Stimulated activated effector memory CD8-positive, alpha-beta T cell treated with anti-CD3 and anti-CD28 coated beads, Interleukin-12 subunit alpha, Interleukin-12 subunit beta, amount 100 ng/mL, for 72 hours (primary cell): ENCODE measurements at regions not wholly inside any gene's neighbourhood (a gene's known extent, or its start where the extent isn't known, plus 50 kb on each side); places are given as distances from the start of the nearest gene placed in this dataset.

Source experiments
- ATAC-seq: fragments of 150-1000 bp; cut with Tn5 transposase; 2 replicates; pipeline ENCODE4 v1.10.0; 2021
- DNase-seq, 2 donors: peaks; one replicate each; pipeline ENCODE4 v3.0.0; 2021 to 2022; ENCODE audit warnings: low spot score in 2 of 2
- H3K27ac Mint-ChIP-seq: one replicate; pipeline ENCODE4 v1.8.0; 2022; ENCODE audit warnings: mild to moderate bottlenecking, mixed read lengths
- H3K36me3 Mint-ChIP-seq: one replicate; pipeline ENCODE4 v1.8.0; 2022; ENCODE audit warnings: mild to moderate bottlenecking, mixed read lengths
- H3K4me1 Mint-ChIP-seq: one replicate; pipeline ENCODE4 v1.8.0; 2022; ENCODE audit warnings: mixed read lengths
- H3K4me3 Mint-ChIP-seq: one replicate; pipeline ENCODE4 v1.8.0; 2022; ENCODE audit warnings: mild to moderate bottlenecking, mixed read lengths
- H3K9me3 Mint-ChIP-seq: one replicate; pipeline ENCODE4 v1.8.0; 2022; ENCODE audit warnings: mixed read lengths

DNA sequence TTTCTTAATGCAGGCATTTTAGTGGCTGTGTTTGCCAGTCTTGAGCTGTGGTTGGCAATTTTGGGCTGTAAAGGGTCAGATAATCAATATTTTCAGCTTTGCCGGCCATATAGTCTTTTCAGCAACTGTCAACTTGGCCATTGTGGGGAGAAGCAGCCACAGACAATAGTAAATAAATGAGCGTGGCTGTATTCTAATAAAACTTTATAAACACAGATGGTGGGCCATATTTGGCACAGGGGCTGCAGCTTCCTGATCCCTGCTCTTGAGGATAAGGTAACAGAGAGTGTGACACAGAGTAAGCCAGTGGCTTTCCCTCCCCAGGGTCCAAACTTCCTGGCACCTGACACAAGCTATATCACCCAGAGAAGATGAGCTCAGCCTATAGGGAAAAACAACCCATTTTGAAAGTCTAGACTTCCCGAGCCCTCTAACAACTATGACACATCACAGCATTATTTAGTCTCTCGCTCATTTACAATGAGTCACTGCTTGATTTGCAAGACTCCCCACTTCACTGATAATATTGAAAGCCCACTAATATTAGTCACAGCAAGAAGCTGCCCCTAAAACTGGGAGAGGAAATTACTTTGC is 163.1 kb upstream of the TMPO start:
- DNase-seq (peak in 1 of 2 donors; percentile 57), ATAC-seq (peak; percentile 86)
- H3K36me3 Mint-ChIP-seq = no peaks in the 10 kb centered on the region

DNA sequence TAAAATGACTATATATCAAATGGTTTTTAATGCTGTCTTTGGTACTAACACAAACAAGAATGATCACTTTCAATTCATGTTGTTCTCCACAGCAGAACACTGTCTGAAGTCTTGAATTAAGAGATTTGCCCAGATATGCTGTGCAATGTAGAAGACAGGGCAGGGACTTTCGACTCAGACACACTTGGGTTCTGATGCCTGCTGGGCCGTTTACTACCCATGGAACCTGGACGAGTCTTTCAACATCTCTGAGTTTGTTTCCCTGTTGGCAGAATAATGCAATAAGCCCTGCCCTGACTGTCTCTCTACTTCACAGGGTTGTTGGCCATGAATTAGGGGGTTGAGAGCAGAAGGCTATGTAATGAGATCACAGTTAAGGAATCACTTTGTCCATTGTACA is 162.6 kb upstream of the TMPO start:
- no peak for DNase-seq
- H3K27ac Mint-ChIP-seq = peak overlapping the region; percentile 38
- ATAC-seq = no peak
- peaks cover 19% of the 10 kb centered on the region for H3K4me1 Mint-ChIP-seq
- no peaks in the 10 kb centered on the region for H3K36me3 Mint-ChIP-seq
- no peak overlapping the region for H3K4me3 Mint-ChIP-seq
- no peaks in the 10 kb centered on the region for H3K9me3 Mint-ChIP-seq

More for the DNA sequence above, 163.1 kb upstream of the TMPO start:
- peak overlapping the region; percentile 38 for H3K27ac Mint-ChIP-seq
- H3K4me3 Mint-ChIP-seq = no peak overlapping the region
- H3K9me3 Mint-ChIP-seq = no peaks in the 10 kb centered on the region
- peaks cover 19% of the 10 kb centered on the region for H3K4me1 Mint-ChIP-seq

DNA sequence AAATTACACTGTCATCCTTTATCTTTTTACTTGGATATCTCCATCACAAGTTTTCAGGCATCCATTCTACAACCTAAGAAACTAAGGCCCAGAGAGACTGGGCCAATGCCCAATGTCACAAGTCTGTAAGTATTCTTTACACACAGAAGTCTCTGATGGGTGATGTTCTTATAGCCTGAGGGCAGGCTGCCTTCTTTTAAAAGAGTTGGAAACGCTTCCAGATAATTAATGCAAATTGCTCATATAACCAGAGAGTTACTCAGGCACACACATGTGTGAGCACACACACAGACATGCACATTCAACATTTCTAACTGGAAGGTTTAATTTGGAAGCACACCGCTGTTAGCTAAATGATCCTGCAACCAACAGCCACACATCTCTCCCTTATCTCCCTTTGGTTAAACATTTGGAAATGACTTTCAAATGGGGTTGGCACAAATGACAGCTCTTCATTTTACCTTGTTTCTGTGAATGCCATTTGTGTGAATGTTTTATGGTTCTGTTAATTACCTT is 160.8 kb upstream of the TMPO start:
- no peaks in the 10 kb centered on the region for H3K36me3 Mint-ChIP-seq
- H3K9me3 Mint-ChIP-seq = no peaks in the 10 kb centered on the region
- no peak overlapping the region for H3K4me3 Mint-ChIP-seq
- H3K4me1 Mint-ChIP-seq = peaks cover 19% of the 10 kb centered on the region
- DNase-seq (no peak), ATAC-seq (no peak)
- no peak overlapping the region for H3K27ac Mint-ChIP-seq

DNA sequence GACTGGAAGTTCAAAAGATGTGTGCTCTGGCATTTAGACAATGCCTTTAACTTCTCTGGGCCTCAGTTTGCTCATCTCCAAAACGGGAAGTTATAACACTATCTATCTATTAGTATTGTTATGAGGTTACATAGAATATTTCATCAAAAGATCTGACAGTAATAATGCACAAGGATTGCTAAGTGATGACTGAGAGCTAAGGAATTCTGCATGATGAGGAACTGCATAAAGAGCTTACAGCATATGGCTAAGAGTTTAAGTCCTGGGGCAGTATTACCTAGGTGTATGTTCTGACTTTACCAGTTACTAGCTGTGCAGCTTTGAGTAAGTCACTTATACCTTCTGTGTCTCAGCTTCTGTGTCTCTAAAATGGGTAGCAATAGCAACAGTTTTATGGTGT is 160.1 kb upstream of the TMPO start:
- Mint-ChIP-seq H3K9me3 (no peaks in the 10 kb centered on the region), H3K27ac (no peak overlapping the region), H3K4me3 (no peak overlapping the region), H3K4me1 (peaks cover 19% of the 10 kb centered on the region), H3K36me3 (no peaks in the 10 kb centered on the region)
- DNase-seq (no peak), ATAC-seq (no peak)

DNA sequence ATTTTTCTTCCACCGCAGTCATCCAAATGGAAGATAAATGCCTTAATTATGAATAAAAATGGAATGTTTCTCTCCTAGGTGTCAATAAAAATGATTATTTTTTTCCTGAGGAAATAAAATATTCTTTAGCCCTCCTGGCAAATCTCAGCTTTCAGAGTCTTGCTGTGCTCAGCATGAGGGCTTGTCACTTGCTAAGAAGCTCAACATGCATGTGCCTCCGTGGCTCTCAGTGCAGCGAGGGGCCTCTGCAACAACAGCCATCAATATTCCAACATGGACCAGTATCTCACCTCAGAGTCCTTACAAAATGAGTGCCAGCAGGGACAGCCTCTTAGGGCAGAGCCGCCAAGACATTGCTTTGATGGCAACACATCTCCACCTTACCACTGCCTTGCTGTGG is 159.5 kb upstream of the TMPO start:
- DNase-seq (no peak), ATAC-seq (no peak)
- no peaks in the 10 kb centered on the region for H3K36me3 Mint-ChIP-seq
- H3K27ac Mint-ChIP-seq = no peak overlapping the region
- H3K9me3 Mint-ChIP-seq = no peaks in the 10 kb centered on the region
- H3K4me3 Mint-ChIP-seq = no peak overlapping the region
- peaks cover 17% of the 10 kb centered on the region for H3K4me1 Mint-ChIP-seq

DNA sequence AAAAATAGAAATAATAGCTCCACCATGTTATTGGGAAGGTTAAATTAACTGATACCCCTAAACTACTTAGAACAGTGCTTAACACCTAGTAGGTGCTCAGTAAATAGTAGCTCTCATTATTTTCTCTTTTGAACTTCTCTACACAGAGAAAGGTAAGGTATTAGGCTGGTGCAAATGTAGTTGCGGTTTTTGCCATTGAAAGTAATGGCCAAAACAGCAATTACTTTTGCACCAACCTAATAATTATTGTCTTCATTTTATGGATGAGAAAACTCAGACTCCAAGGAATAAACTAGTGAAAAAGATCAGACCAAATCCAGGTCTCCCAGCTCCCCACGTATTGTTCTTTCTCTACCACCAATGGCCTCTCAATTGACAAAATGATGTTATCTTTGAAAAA is 157.2 kb upstream of the TMPO start:
- DNase-seq (no peak), ATAC-seq (no peak)
- no peak overlapping the region for H3K4me3 Mint-ChIP-seq
- H3K27ac Mint-ChIP-seq = no peak overlapping the region
- no peaks in the 10 kb centered on the region for H3K9me3 Mint-ChIP-seq
- no peaks in the 10 kb centered on the region for H3K36me3 Mint-ChIP-seq
- H3K4me1 Mint-ChIP-seq = no peaks in the 10 kb centered on the region

DNA sequence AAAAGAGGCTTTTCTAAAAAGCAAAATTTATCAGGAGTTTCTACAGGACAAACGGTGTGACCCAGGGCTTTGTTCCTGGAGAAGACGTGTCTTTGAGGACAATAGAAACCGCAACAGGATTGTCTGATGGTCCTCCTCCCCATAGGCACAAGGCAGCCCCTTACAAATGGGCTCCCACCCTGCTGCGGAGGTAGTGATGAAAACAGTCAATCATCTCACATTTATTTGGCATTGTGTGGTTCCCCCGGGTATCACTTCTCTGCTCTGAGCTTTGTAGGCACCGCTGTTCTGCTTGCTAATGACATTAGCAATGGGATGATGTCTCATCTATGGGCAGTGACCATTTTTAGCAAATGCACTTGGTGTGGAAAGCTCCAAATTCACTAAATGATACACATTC is 155.5 kb upstream of the TMPO start:
- DNase-seq (no peak), ATAC-seq (no peak)
- Mint-ChIP-seq H3K36me3 (no peaks in the 10 kb centered on the region), H3K27ac (no peak overlapping the region), H3K9me3 (no peaks in the 10 kb centered on the region), H3K4me3 (no peak overlapping the region), H3K4me1 (no peaks in the 10 kb centered on the region)

DNA sequence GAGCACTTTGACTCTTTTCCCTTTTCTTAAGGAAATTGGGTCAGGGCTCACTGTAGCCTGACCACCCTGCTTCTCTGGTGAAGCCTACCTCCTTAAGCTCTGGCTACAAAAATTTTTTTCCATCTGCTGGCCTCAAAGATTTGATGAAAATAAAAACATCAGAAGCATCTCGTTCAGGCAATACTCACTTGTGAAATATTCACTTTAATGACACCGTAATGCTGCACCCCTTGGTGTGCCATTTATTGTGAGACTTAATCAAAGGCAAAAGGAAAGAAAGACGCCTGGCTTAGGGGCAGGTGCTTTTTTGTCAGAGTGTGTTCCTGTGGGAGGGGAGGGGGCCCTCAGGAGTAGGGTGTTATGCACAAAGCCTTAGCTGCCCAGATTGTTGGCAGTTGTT is 155.0 kb upstream of the TMPO start:
- H3K9me3 Mint-ChIP-seq = no peaks in the 10 kb centered on the region
- no peaks in the 10 kb centered on the region for H3K36me3 Mint-ChIP-seq
- ATAC-seq = no peak
- H3K4me3 Mint-ChIP-seq = no peak overlapping the region
- no peak for DNase-seq
- H3K4me1 Mint-ChIP-seq = no peaks in the 10 kb centered on the region
- no peak overlapping the region for H3K27ac Mint-ChIP-seq

DNA sequence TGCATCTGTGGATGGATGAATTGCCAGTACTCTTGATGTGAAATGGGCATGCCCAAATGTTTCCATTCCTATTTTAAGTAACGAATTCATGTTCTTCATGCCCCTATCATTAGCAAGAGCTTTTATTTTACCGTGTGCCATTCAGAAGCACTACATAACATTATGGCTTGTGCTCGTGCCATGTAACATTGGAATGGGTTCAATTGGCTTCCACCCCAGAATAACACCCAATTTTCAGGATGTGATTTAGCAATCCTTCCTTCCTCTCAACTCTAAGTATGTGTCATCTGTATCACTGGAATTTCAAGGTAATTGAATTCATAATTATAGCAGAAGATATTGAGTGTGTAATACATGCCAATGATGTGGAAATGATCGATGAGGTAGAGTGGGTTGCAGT is 145.8 kb upstream of the TMPO start:
- H3K4me1 Mint-ChIP-seq = peaks cover 8% of the 10 kb centered on the region
- no peak overlapping the region for H3K27ac Mint-ChIP-seq
- ATAC-seq (no peak), DNase-seq (no peak)
- no peaks in the 10 kb centered on the region for H3K36me3 Mint-ChIP-seq
- H3K4me3 Mint-ChIP-seq = no peak overlapping the region
- H3K9me3 Mint-ChIP-seq = no peaks in the 10 kb centered on the region

DNA sequence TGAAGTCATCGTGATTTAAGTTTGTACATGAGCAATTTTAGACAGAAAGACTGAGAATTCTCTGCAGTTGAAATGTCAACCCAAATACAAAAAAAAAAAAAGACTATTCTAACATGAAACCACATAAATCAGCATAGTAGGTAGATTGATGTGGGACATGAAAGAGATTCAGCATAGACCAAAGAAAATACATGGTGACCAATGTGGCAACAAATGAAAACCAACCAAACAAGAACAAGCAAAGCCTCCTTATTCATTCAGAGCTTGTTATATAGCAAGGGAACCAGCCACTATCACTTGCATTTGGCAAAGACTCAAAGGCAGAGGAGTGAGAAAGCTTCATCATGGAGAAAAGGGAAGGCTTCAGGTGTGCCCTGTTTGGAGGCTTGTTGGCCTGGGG is 144.4 kb upstream of the TMPO start:
- Mint-ChIP-seq H3K27ac (no peak overlapping the region), H3K36me3 (no peaks in the 10 kb centered on the region), H3K9me3 (no peaks in the 10 kb centered on the region), H3K4me3 (no peak overlapping the region), H3K4me1 (peaks cover 8% of the 10 kb centered on the region)
- DNase-seq = no peak
- ATAC-seq = no peak

DNA sequence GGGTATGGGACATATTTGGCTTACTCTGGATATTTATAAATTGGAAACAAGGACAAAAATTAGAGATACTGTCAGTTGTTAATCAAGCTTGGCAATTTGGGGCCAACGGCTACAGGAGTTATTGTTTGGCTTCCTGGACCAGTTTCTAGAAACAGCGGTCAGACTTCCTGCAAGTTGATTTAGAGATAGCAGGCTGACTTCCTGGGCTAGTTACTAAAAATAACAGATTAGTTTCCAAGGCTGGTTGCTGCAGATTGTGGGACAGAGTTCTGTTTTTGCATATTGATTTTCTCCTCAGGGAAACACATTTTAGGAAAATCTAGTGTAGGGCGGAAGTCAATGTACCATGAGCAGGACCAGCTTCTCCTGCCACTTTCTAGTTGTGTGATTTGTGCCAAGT is 144.0 kb upstream of the TMPO start:
- ATAC-seq = no peak
- Mint-ChIP-seq H3K9me3 (no peaks in the 10 kb centered on the region), H3K4me3 (no peak overlapping the region), H3K36me3 (no peaks in the 10 kb centered on the region), H3K4me1 (peaks cover 8% of the 10 kb centered on the region), H3K27ac (no peak overlapping the region)
- no peak for DNase-seq

DNA sequence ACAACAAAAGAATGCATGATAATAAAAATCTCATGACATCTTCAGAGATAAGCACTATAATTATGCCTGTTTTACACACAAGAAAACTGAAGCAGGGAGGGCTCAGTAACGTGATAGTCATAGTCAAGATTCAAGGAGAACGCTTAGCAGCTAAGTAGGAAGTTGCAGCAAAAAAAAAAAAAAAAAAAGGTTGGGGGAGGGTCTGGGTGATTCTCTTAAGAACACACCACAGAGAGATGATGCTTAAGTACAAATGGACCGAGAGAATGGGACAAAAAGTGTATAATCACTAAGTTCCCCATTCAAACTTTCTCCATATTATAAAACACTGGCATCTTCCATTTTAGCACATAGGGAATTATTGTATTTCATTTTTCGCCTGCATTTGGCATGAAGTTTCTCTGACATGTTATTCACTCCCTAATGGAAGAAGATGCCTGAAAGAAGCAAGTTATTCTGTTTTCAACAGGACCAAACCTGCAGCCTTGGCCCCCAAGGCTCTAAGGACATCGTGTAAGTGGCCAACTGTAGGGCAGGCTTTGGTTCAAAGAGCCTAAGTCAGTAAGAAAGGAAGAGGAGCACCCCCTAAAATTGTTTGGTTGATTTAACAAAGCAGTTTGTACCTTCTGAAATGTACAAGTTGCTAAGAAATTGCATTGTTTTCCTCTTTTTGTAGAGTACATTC is 142.9 kb upstream of the TMPO start:
- Mint-ChIP-seq H3K36me3 (no peaks in the 10 kb centered on the region), H3K4me1 (peaks cover 8% of the 10 kb centered on the region), H3K4me3 (no peak overlapping the region), H3K27ac (no peak overlapping the region), H3K9me3 (no peaks in the 10 kb centered on the region)
- ATAC-seq = no peak
- no peak for DNase-seq

DNA sequence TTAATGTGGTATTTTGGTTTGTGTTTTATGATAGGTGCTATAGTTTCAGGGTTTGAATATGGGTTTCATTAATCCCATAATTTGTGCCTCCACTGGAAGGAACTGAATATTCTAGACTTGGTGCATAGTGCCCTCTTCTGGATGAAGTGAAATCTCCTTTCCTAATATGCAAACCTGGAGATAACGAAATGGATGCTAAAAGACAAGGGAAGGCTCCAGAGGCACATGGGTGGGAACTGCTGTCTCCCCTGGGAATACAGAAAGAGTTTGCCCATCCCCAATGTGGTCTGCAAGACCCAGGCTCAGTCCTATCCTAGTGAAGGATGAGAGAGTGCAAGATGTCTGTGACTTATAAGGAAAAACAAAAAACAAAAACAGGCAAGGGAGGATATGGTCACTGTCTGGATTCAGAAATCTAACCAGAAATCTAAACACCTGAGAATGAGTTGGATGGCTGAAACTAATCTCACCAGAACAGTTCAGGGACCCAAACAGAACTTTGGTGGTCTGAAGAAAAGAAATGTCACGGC is 142.3 kb upstream of the TMPO start:
- ATAC-seq (no peak), DNase-seq (no peak)
- Mint-ChIP-seq H3K9me3 (no peaks in the 10 kb centered on the region), H3K4me1 (peaks cover 8% of the 10 kb centered on the region), H3K36me3 (no peaks in the 10 kb centered on the region), H3K4me3 (no peak overlapping the region), H3K27ac (no peak overlapping the region)

DNA sequence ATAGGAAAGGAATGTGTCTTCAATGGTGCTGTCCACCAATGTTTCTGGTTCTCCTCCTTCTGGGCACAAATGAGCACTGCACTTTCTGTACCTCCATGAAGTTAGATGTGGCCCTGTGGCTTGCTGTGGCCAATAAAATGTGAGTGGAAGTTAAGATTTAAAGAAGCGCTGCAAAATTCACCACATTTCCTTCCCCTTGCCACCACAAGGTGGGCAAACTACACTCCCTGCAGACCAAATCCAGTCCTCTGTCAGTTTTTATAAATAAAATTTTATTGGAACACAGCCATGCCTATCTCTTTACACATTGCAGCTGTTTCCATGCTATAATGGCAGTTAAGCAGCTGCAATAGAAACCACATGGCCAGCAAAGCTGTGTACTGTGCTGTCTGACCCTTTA is 141.4 kb upstream of the TMPO start:
- Mint-ChIP-seq H3K4me1 (peaks cover 8% of the 10 kb centered on the region), H3K36me3 (no peaks in the 10 kb centered on the region), H3K27ac (no peak overlapping the region), H3K9me3 (no peaks in the 10 kb centered on the region), H3K4me3 (no peak overlapping the region)
- DNase-seq = no peak
- no peak for ATAC-seq

DNA sequence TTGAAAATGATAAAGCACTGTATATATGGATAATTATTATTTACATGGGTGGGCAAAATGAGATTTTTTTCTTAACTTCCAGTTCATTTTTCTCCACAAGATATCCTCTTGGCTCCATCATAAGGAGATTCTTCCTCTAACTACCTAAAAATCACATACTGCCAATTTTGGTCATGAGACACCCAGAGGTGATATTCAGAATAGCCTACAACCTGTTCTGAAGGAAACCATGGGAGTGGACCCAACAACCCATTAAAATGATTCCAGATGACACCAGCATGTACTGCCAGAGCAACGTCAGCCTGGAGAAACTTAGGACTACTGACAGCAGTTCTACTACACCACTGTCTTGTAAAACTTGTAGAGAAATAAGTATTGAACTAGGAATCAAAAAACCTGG is 136.3 kb upstream of the TMPO start:
- no peak for ATAC-seq
- Mint-ChIP-seq H3K27ac (no peak overlapping the region), H3K36me3 (no peaks in the 10 kb centered on the region)

DNA sequence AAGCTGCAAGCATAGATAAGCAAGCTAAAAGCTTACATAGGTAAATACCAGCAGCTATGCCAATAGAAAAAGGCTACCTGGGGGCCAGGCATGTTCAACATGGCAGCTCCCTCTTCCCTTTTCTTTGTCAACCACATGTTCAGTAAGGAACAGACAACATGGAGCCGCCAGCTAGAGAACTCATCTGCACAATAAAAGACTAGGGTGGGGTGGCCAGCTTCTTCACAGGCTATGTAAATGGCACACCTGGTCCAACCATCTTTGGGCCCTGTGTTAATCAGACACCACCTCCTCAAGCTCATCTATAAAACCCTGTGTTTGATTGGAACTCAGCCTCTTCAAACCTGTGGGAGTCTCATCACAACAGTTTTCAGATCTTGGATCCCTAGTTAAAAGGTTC is 129.7 kb upstream of the TMPO start:
- no peak for ATAC-seq
- Mint-ChIP-seq H3K36me3 (no peaks in the 10 kb centered on the region), H3K4me3 (no peak overlapping the region), H3K9me3 (no peaks in the 10 kb centered on the region), H3K4me1 (no peaks in the 10 kb centered on the region), H3K27ac (peak overlapping the region; percentile 4)
- DNase-seq = no peak

More for the DNA sequence above, 136.3 kb upstream of the TMPO start:
- no peak overlapping the region for H3K4me3 Mint-ChIP-seq
- H3K9me3 Mint-ChIP-seq = no peaks in the 10 kb centered on the region
- no peak for DNase-seq
- H3K4me1 Mint-ChIP-seq = no peaks in the 10 kb centered on the region
